ENCODE measurements at regions not wholly inside any gene's neighbourhood (a gene's known extent, or its start where the extent isn't known, plus 50 kb on each side); places are given as distances from the start of the nearest gene placed in this dataset.
"Not testable (repeated sequence)": the region's sequence is repeated elsewhere in the genome, so short reads cannot be mapped to it uniquely, and the experiment has no call there.

- intact Hi-C loops (cut with DNase I, micrococcal nuclease): no loop called here
- ATAC-seq (no peak), DNase-seq (no peak)
These were observed 272.5 kb upstream of the PRICKLE1 start for GRCh38 chr12:42862055-42862454.

GRCh38 chr12:42860331-42860730, 270.8 kb upstream of the PRICKLE1 start:
- intact Hi-C loops (cut with DNase I, micrococcal nuclease); ATAC-seq; DNase-seq: not testable (repeated sequence)

DNA sequence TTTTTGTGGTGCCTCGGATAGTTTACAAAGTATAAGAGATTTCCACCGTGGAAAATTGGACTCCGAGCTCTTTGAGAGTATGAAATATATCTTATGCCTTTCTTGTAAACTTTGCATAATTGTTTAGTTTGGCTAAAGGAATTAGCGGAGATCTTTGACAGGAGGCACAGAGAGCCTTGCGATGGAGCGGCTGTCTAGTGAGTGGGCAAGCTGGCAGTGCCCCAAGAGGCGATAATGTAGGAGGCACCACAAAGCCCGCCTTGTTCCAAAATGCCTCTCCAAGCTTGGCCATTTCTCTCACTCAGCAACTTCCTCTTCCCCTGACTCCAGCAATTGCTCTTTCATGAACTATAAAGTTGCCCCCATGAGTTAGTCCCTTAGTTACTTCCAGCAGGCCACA, 270.1 kb upstream of the PRICKLE1 start:
- DNase-seq: no peak
- ATAC-seq: no peak
- intact Hi-C loops (cut with DNase I, micrococcal nuclease): no loop called here

GRCh38 chr12:42857106-42857505, 267.6 kb upstream of the PRICKLE1 start:
- no peak for ATAC-seq
- intact Hi-C loops (cut with DNase I, micrococcal nuclease): no loop called here
- no peak for DNase-seq

DNA sequence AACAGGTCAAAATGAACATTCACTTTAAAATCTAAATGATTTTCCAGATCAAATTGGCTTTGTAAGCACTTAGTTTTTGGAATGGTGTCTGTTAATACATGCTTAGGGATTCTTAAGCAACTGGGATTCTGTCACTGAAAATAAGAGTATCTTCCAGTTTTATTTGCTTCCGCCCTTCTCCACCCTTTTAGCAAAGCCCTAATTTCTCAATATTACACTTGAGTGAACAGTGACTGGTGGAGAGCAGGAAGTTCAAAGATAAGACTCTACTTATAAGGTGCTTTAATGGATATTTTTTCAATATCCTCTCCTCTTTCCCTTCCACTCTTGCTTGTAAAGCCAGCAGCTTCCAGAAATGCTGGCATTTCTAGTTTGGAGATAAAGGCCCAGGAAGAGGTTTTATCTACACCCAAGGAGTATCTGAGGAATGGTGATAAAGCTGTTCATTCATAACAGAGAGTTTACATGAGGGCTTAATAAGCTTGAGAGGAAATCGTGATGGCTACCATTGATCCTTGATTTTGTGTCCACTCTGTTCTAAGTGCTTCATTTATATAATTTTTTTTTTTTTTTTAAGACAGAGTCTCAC, 265.9 kb upstream of the PRICKLE1 start:
- intact Hi-C loops (cut with DNase I, micrococcal nuclease): no loop called here
- ATAC-seq (no peak), DNase-seq (no peak)

- no peak for DNase-seq
- no peak for ATAC-seq
- intact Hi-C loops (cut with DNase I, micrococcal nuclease): no loop called here
These were observed 265.3 kb upstream of the PRICKLE1 start for GRCh38 chr12:42854826-42855225.

DNA sequence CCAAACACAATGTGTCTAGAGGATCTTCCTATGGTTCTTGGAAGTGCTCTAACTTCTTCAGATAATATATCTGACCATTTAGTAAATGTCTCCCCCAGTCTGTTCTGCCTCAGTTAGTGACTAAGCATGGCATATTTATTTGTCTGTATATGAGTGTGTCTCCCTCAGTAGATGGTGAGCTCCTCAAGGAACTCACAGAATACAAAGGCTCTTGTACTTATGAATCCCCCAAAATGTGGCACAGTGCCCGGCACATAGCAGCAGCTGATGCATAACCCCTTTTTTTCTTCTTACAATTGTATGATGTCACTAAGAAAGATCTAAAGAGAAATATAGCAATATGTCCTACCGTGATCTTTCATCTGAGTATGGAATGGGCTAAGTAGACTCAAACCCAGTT, 264.7 kb upstream of the PRICKLE1 start:
- DNase-seq: no peak
- intact Hi-C loops (cut with DNase I, micrococcal nuclease): no loop called here

GRCh38 chr12:42853370-42854140, 264.0 kb upstream of the PRICKLE1 start:
- intact Hi-C loops (cut with DNase I, micrococcal nuclease): no loop called here
- ATAC-seq: no peak
- no peak for DNase-seq

More for the DNA sequence above, 264.7 kb upstream of the PRICKLE1 start:
- ATAC-seq: no peak

- DNase-seq (no peak), ATAC-seq (no peak)
- intact Hi-C loops (cut with DNase I, micrococcal nuclease): no loop called here
These were observed 257.2 kb upstream of the PRICKLE1 start for GRCh38 chr12:42846782-42847181.

DNA sequence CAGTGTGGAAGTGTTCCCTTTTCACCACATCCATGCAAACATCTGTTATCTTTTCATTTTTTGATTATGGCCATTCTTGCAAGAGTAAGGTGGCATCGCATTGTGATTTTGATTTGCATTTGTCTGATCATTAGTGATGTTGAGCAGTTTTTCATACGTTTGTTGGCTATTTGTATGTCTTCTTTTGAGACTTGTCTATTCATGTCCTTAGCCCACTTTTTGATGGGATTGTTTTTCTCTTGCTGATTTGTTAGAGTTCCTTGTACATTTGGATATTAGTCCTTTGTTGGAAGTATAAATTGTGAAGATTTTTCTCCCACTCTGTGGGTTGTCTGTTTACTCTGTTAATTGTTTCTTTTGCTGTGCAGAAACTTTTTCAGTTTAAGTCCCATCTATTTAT, 244.5 kb upstream of the PRICKLE1 start:
- intact Hi-C loops (cut with DNase I, micrococcal nuclease): no loop called here
- DNase-seq: no peak
- ATAC-seq: no peak

- no peak for ATAC-seq
- no peak for DNase-seq
- intact Hi-C loops (cut with DNase I, micrococcal nuclease): no loop called here
These were observed 239.3 kb upstream of the PRICKLE1 start for GRCh38 chr12:42828836-42829235.

DNA sequence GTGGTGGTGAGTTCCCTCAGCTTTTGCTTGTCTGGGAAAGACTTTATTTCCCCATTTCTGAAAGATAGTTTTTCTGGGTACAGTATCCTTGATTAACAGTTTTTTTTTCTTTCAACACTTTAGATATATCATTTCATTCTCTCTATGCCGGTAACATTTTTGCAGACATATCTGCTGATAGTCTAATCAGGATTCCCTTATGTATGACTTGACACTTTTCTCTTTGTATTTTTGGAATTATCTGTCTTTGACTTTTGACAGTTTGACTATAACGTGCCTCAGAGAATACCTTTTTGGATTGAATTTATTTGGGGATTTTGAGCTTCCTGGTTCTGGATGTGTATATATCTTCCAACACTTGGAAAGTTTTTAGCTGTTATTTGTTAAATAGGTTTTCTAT, 234.8 kb upstream of the PRICKLE1 start:
- DNase-seq: no peak
- intact Hi-C loops (cut with DNase I, micrococcal nuclease): no loop called here
- ATAC-seq: no peak

DNA sequence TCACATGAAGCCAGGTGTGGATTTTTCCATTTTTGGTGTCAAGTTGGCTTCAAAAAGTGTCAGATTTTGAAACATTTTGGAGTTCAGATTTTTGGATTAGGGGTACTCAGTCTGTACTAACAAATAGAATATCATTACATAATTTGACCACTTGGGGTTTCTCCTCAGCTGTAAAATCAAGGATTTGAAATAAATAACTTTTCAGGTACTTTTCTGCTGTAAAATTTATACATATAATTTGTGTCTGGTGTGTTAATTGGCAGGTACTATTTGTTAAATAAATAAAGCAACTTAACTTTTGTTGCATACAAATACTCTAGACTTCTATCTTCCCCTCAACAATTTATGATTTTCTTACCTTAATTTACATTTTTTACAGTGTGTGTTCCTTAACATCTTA, 234.1 kb upstream of the PRICKLE1 start:
- ATAC-seq: no peak
- intact Hi-C loops (cut with DNase I, micrococcal nuclease): no loop called here
- DNase-seq: no peak

- ATAC-seq (no peak), DNase-seq (no peak)
- intact Hi-C loops (cut with DNase I, micrococcal nuclease): no loop called here
These were observed 230.3 kb upstream of the PRICKLE1 start for GRCh38 chr12:42819846-42820245.

- intact Hi-C loops (cut with DNase I, micrococcal nuclease): no loop called here
- DNase-seq (no peak), ATAC-seq (no peak)
These were observed 225.5 kb upstream of the PRICKLE1 start for GRCh38 chr12:42815068-42815467.

DNA sequence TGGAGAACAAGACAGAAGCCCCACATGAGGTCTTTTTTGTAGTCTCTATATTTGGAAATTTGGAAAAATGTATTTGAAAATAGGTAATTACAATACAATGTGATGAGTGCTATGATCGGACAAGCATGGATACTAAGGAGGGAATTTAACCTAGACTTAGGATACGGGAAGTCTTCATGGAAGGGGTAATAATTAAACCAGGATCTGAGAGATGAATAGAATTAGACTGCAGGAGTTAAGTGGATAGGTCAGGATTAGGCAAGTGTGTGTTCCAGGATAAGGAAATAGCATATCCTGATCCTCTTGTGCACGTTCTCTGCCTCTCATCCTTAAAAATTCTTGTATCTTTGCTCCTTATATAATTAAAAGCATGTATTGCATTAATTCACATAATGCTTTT, 223.3 kb upstream of the PRICKLE1 start:
- no peak for DNase-seq
- intact Hi-C loops (cut with DNase I, micrococcal nuclease): no loop called here
- no peak for ATAC-seq

GRCh38 chr12:42812086-42812485, 222.5 kb upstream of the PRICKLE1 start:
- ATAC-seq (no peak), DNase-seq (no peak)
- intact Hi-C loops (cut with DNase I, micrococcal nuclease): no loop called here

- DNase-seq (no peak), ATAC-seq (no peak)
- intact Hi-C loops (cut with DNase I, micrococcal nuclease): no loop called here
These were observed 220.5 kb upstream of the PRICKLE1 start for GRCh38 chr12:42810006-42810405.

DNA sequence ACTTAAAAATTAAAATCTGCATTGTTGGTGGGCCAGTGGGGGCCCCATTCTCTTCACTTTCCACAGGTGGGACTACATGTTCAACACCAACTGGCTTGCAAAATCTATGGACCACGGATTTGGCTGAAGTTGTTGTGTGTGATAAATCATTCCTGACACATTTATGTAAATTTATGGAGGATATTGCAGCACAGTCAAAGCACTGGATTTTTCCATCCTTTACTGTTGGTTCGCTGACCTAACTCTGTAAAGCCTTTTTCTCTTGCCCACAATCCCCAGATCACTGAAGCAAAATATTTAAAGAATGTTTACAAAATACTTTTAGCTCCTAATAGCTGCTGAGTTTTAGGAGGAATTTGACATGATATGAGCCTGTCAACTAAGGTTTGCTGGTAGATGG, 219.7 kb upstream of the PRICKLE1 start:
- no peak for DNase-seq
- intact Hi-C loops (cut with DNase I, micrococcal nuclease): no loop called here
- ATAC-seq: no peak

GRCh38 chr12:42807766-42808165, 218.2 kb upstream of the PRICKLE1 start:
- intact Hi-C loops (cut with DNase I, micrococcal nuclease): no loop called here
- no peak for DNase-seq
- ATAC-seq: no peak

GRCh38 chr12:42807251-42807650, 217.7 kb upstream of the PRICKLE1 start:
- intact Hi-C loops (cut with DNase I, micrococcal nuclease): no loop called here
- no peak for ATAC-seq
- no peak for DNase-seq

Data from left colon (tissue), 2 donors.